Ishikawa (cell line): ENCODE measurements at regions not wholly inside any gene's neighbourhood (a gene's known extent, or its start where the extent isn't known, plus 50 kb on each side); places are given as distances from the start of the nearest gene placed in this dataset.

ENCODE experiments used
- EP300 ChIP-seq: IDR thresholded peaks from 2 replicates; pipeline ENCODE4 v1.6.1; 2012; ENCODE audit warnings: borderline replicate concordance
- FOXM1 ChIP-seq: IDR thresholded peaks from 2 replicates; pipeline ENCODE4 v1.6.1; 2012; ENCODE audit warnings: low read depth, borderline replicate concordance
- MAX ChIP-seq: IDR thresholded peaks from 2 replicates; pipeline ENCODE4 v1.6.1; 2012
- TAF1 ChIP-seq: IDR thresholded peaks from 2 replicates; pipeline ENCODE4 v1.6.1; 2012; ENCODE audit warnings: low read depth, mild to moderate bottlenecking
- TCF12 ChIP-seq: IDR thresholded peaks from 2 replicates; pipeline ENCODE4 v1.6.1; 2012; ENCODE audit warnings: low read depth
- YY1 ChIP-seq: IDR thresholded peaks from 2 replicates; pipeline ENCODE4 v1.6.1; 2012; ENCODE audit warnings: low read depth

GRCh38 chr18:30265190-30265589, 777.4 kb downstream of the DSC3 start:
- TF ChIP-seq FOXM1 (no peak), MAX (no peak), TCF12 (no peak), YY1 (no peak), TAF1 (no peak), EP300 (no peak)
